Glutamatergic neuron (in vitro differentiated cells): ENCODE measurements at regions not wholly inside any gene's neighbourhood (a gene's known extent, or its start where the extent isn't known, plus 50 kb on each side); places are given as distances from the start of the nearest gene placed in this dataset.

Experiments used
- DNase-seq: peaks from one replicate; pipeline ENCODE4 v3.0.0; 2022
- H3K27ac Mint-ChIP-seq: one replicate; pipeline ENCODE4 v1.8.0; 2020; ENCODE audit warnings: mild to moderate bottlenecking, mixed read lengths, inconsistent platforms; ENCODE audit not compliant: unreplicated experiment
- H3K27me3 Mint-ChIP-seq: one replicate; pipeline ENCODE4 v1.8.0; 2020; ENCODE audit warnings: mild to moderate bottlenecking, moderate library complexity, mixed read lengths, inconsistent platforms; ENCODE audit not compliant: unreplicated experiment
- H3K36me3 Mint-ChIP-seq: one replicate; pipeline ENCODE4 v1.8.0; 2020; ENCODE audit warnings: mild to moderate bottlenecking, mixed read lengths, inconsistent platforms; ENCODE audit not compliant: unreplicated experiment
- H3K4me1 Mint-ChIP-seq: one replicate; pipeline ENCODE4 v1.8.0; 2020; ENCODE audit warnings: mild to moderate bottlenecking, low read depth, mixed read lengths, inconsistent platforms; ENCODE audit not compliant: unreplicated experiment
- H3K4me3 Mint-ChIP-seq: one replicate; pipeline ENCODE4 v1.8.0; 2020; ENCODE audit warnings: mild to moderate bottlenecking, mixed read lengths, inconsistent platforms; ENCODE audit not compliant: unreplicated experiment
- H3K9me3 Mint-ChIP-seq: one replicate; pipeline ENCODE4 v1.8.0; 2020; ENCODE audit warnings: mild to moderate bottlenecking, moderate library complexity, mixed read lengths, inconsistent platforms; ENCODE audit not compliant: unreplicated experiment
- TF ChIP-seq, protein P1 (sequence below): fragments of 200-600 bp; sonication (generic); IDR thresholded peaks from one replicate; pipeline ENCODE4 v1.5.0; 2021; ENCODE audit not compliant: partially characterized antibody, unreplicated experiment

DNA sequence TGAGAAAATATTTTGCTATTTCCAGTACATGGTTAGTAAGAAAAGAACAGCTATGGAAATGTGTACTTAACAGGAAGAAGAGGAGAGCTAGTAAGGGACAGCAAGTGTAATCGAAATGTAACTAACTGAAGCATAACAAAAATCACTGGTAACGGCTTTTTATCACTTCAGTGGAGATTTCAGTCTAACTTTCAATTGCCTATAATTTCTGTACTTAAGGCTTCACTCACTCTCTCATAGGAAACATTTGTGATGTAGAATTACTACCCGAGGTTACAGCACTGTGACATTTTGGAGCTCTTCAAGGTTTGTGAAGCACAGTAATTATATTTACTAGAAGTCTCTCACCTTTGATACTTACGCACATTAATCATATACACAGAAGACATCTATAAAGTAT, 1119.1 kb downstream of the AMY1C start:
- no peaks in the 10 kb centered on the region for H3K9me3 Mint-ChIP-seq
- H3K36me3 Mint-ChIP-seq = no peaks in the 10 kb centered on the region
- no peaks in the 10 kb centered on the region for H3K27me3 Mint-ChIP-seq
- TF ChIP-seq, protein P1, sequence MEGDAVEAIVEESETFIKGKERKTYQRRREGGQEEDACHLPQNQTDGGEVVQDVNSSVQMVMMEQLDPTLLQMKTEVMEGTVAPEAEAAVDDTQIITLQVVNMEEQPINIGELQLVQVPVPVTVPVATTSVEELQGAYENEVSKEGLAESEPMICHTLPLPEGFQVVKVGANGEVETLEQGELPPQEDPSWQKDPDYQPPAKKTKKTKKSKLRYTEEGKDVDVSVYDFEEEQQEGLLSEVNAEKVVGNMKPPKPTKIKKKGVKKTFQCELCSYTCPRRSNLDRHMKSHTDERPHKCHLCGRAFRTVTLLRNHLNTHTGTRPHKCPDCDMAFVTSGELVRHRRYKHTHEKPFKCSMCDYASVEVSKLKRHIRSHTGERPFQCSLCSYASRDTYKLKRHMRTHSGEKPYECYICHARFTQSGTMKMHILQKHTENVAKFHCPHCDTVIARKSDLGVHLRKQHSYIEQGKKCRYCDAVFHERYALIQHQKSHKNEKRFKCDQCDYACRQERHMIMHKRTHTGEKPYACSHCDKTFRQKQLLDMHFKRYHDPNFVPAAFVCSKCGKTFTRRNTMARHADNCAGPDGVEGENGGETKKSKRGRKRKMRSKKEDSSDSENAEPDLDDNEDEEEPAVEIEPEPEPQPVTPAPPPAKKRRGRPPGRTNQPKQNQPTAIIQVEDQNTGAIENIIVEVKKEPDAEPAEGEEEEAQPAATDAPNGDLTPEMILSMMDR = no peak
- no peak for DNase-seq
- H3K4me1 Mint-ChIP-seq = no peaks in the 10 kb centered on the region
- H3K4me3 Mint-ChIP-seq = no peak overlapping the region
- no peak overlapping the region for H3K27ac Mint-ChIP-seq

GRCh38 chr1:104874044-104874443, 1124.3 kb downstream of the AMY1C start:
- Mint-ChIP-seq H3K36me3 (no peaks in the 10 kb centered on the region), H3K27me3 (no peaks in the 10 kb centered on the region), H3K27ac (no peak overlapping the region), H3K4me3 (no peak overlapping the region), H3K9me3 (no peaks in the 10 kb centered on the region), H3K4me1 (no peaks in the 10 kb centered on the region)
- DNase-seq = no peak
- TF ChIP-seq, protein P1 = no peak

DNA sequence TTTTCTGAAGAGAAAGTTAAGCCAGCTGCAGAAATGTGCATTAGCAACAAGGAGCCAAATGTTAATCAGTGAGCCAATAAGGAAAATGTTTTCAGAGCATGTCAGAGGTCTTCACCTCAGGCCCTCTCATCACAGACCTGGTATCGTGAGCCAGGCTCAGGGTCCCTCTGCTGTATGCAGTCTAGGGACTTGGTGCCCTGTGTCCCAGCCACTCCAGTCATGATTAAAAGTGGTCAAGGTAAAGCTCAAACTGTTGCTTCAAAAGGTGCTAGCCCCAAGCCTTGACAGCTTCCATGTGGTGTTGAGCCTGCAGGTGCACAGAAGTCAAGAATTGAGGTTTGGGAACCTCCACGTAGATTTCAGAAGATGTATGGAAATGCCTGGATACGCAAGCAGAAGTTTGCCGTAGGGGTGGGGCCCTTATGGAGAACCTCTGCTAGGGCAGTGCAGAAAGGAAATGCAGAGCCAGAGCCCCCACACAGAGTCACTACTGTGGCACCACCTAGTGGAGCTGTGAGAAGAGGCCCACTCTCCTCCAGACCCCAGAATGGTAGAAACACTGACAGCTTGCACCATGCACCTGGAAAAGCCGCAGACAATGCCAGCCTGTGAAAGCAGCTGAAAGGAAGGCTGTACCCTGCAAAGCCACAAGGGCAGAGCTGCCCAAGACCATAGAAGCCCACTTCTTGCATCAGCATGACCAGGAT, 1128.7 kb downstream of the AMY1C start:
- peak; percentile 19 for DNase-seq
- Mint-ChIP-seq H3K4me3 (no peak overlapping the region), H3K27me3 (no peaks in the 10 kb centered on the region), H3K4me1 (no peaks in the 10 kb centered on the region), H3K36me3 (no peaks in the 10 kb centered on the region), H3K9me3 (no peaks in the 10 kb centered on the region), H3K27ac (no peak overlapping the region)
- TF ChIP-seq, protein P1 = no peak

DNA sequence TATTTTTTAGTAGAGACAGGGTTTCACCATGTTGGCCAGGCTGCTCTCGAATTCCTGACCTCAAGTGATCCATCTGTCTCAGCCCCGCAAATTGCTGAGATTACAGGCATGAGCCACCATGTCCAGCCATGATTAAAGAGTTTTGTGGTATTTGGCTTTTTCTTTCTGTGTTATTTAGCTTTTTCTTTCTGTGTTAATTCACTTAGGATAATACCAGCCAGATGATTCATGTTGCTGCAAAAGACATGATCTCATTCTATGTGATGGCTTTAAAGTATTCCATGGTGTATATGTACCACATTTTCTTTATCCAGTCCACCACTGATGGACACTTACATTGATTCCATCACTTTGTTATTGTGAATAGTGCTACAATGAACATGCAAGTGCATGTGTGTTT, 1135.2 kb downstream of the AMY1C start:
- no peaks in the 10 kb centered on the region for H3K27me3 Mint-ChIP-seq
- no peaks in the 10 kb centered on the region for H3K4me1 Mint-ChIP-seq
- TF ChIP-seq, protein P1 = no peak
- no peak for DNase-seq
- no peaks in the 10 kb centered on the region for H3K36me3 Mint-ChIP-seq
- no peak overlapping the region for H3K27ac Mint-ChIP-seq
- H3K9me3 Mint-ChIP-seq = no peaks in the 10 kb centered on the region
- no peak overlapping the region for H3K4me3 Mint-ChIP-seq

DNA sequence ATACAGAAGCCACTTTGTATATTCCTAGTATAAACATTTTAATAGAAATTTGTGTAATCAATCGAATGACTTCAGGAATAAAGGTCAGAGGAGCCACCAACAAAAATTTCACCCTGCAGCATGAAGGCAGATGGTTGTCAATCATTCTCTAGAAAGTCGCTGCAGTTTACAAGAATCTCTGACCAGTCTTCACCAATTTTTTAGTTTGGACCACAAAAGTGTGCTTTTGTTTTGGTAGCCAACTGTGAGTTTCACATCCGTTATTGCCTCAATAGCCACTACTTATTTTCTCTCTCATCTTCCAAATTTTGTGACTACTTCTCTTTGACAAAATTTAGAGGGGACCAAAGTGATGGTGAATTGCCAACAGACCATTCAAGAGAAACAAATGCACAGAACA, 1155.6 kb downstream of the AMY1C start:
- Mint-ChIP-seq H3K36me3 (no peaks in the 10 kb centered on the region), H3K4me3 (no peak overlapping the region), H3K27ac (no peak overlapping the region), H3K27me3 (no peaks in the 10 kb centered on the region), H3K4me1 (no peaks in the 10 kb centered on the region), H3K9me3 (peaks cover 2% of the 10 kb centered on the region)
- no peak for DNase-seq
- TF ChIP-seq, protein P1 = no peak
